GM12892 (cell line): ENCODE measurements at regions not wholly inside any gene's neighbourhood (a gene's known extent, or its start where the extent isn't known, plus 50 kb on each side); places are given as distances from the start of the nearest gene placed in this dataset.
"Not testable (repeated sequence)": the region's sequence is repeated elsewhere in the genome, so short reads cannot be mapped to it uniquely, and the experiment has no call there.

ENCODE experiments used
- POLR2A ChIP-seq: IDR thresholded peaks from 2 replicates; pipeline ENCODE4 v1.6.1; 2011; ENCODE audit warnings: low read depth, low read length, control low read depth
- POLR2AphosphoS5 ChIP-seq: IDR thresholded peaks from 2 replicates; pipeline ENCODE4 v1.6.1; 2011; ENCODE audit warnings: low read depth, low read length, control low read depth
- TAF1 ChIP-seq: IDR thresholded peaks from 2 replicates; pipeline ENCODE4 v1.6.1; 2011; ENCODE audit warnings: low read depth, mild to moderate bottlenecking, control low read depth, low read length, borderline replicate concordance

GRCh38 chr22:38370490-38370889 is 53.3 kb upstream of the CSNK1E start:
- not testable (repeated sequence) for TF ChIP-seq POLR2AphosphoS5, TAF1, POLR2A
